LHCN-M2 (cell line): ENCODE measurements at regions not wholly inside any gene's neighbourhood (a gene's known extent, or its start where the extent isn't known, plus 50 kb on each side); places are given as distances from the start of the nearest gene placed in this dataset.
"Not testable (repeated sequence)": the region's sequence is repeated elsewhere in the genome, so short reads cannot be mapped to it uniquely, and the experiment has no call there.

Experiments used
- DNase-seq: peaks from one replicate; pipeline ENCODE4 v3.0.0-alpha.2; 2012; ENCODE audit warnings: low read depth

GRCh38 chr19:40940771-40941170, 50.3 kb upstream of the CYP2B6 start:
- not testable (repeated sequence) for DNase-seq

- not testable (repeated sequence) for DNase-seq
Observed at GRCh38 chr19:40938007-40938406, 53.1 kb upstream of the CYP2B6 start.

DNA sequence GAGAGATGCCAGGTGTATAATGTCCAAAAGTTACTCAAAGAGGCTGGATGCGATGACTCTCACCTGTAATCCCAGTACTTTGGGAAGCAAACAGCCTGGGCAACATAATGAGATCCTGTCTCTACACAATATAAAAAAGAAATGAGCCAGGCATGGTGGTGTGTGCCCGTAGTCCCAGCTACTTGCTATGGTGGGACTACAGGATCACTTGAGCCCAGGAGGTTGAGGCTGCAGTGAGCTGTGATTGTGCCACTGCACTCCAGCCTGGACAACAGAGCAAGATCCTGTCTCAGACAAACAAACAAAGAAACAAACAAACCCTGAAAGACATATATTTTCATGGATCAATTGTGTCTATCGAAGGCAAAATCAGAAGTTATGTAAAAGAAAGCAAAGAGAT, 54.3 kb upstream of the CYP2B6 start:
- DNase-seq = no peak

DNA sequence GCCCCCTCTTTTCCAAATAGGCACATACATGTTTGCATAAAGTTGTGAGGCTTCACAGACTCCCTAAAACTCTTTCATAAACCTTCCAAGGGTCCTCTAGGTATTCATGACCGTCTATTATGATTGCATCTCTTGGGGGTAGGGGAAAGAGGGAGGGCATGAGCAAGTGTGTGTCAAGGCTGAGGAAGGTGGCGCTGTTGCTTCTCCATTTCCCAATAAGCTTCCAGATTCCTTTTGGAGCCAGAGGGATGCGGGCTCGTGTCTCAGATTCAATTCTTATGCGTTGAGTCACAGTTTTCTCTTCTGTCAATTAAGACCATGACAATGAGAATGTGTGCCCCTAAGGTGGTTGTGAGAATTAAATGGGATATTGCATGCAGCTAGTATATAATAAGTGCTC, 51.0 kb upstream of the CYP2A7 start:
- DNase-seq = peak; percentile 9

DNA sequence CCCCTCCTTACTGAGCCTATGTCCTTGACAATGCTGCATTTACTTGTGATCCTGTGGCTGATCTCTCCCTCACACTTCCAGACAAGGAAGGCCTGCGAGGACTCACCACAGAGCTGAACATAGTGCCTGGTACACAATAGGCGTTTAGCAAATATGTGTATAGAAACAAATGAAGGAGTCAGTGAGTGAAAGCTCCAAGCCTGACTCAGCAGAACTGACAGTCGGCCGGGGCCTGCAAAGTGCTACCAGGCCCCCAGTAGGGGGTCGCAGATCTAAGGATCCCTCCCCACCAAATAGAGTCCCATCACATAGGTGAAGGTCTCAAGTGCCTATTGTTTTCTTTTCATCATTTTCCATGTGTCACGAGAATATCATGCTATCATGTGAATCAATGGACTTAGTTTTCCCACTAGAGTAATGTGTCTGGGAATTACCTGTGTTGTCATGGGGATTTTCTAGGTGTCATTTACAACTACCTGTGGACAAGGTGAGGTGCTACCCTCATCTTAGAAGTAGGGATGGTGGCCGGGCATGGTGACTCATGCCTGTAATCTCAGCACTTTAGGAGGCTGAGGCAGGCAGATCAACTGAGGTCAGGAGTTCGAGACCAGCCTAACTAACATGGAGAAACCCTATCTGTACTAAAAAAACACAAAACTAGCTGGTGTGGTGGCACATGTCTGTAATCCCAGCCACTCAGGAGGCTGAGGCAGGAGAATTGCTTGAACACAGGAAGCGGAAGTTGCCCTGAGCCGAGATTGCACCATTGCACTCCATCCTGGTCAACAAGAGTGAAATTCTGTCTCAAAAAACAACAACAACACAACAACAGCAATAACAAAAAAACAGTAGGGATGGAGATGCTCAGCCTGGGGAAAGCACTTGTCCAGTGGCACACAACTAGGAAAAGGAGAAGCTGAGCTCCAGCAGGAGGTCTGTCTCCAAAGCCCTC, 50.3 kb upstream of the CYP2A7 start:
- no peak for DNase-seq
